NB4 (cell line): ENCODE measurements at regions not wholly inside any gene's neighbourhood (a gene's known extent, or its start where the extent isn't known, plus 50 kb on each side); places are given as distances from the start of the nearest gene placed in this dataset.

Experiments used
- POLR2A ChIP-seq: IDR thresholded peaks from 2 replicates; pipeline ENCODE4 v1.6.1; 2011; ENCODE audit warnings: mild to moderate bottlenecking; ENCODE audit not compliant: insufficient read length; ENCODE audit errors: extremely low read depth
- TF ChIP-seq, protein P1 (sequence below): IDR thresholded peaks from one replicate; pipeline ENCODE4 v1.5.1; 2012; ENCODE audit warnings: low read depth, low read length

DNA sequence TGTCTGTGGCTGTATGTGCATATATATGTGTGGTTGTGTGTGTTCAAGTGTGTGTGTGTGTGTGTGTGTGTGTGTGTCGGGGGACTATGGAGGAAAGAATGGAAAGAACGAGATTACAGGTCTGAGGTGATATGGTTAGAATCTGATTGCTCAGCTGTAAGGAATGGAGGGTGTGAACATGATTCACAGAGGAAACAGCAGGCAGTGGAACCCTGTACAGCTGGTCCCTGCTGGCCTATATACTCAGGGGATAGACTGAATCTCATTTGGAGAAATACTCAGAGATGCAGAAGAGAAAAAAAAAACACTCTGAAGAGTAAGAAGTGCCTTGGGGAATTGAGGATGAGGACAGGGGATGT lies 180.1 kb upstream of the ESRRG start:
- TF ChIP-seq, protein P1, sequence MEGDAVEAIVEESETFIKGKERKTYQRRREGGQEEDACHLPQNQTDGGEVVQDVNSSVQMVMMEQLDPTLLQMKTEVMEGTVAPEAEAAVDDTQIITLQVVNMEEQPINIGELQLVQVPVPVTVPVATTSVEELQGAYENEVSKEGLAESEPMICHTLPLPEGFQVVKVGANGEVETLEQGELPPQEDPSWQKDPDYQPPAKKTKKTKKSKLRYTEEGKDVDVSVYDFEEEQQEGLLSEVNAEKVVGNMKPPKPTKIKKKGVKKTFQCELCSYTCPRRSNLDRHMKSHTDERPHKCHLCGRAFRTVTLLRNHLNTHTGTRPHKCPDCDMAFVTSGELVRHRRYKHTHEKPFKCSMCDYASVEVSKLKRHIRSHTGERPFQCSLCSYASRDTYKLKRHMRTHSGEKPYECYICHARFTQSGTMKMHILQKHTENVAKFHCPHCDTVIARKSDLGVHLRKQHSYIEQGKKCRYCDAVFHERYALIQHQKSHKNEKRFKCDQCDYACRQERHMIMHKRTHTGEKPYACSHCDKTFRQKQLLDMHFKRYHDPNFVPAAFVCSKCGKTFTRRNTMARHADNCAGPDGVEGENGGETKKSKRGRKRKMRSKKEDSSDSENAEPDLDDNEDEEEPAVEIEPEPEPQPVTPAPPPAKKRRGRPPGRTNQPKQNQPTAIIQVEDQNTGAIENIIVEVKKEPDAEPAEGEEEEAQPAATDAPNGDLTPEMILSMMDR = no peak
- no peak for TF ChIP-seq POLR2A
